G401 (cell line): ENCODE measurements at regions not wholly inside any gene's neighbourhood (a gene's known extent, or its start where the extent isn't known, plus 50 kb on each side); places are given as distances from the start of the nearest gene placed in this dataset.

ENCODE experiments used
- DNase-seq: peaks from one replicate; pipeline ENCODE4 v3.0.0-alpha.2; 2015; ENCODE audit warnings: low spot score
- in situ Hi-C: cut with HindIII; loops from 2 replicates; pipeline ENCODE4 v1.10.0; 2016; ENCODE audit warnings: low sequenced_read_pairs, mixed read lengths

DNA sequence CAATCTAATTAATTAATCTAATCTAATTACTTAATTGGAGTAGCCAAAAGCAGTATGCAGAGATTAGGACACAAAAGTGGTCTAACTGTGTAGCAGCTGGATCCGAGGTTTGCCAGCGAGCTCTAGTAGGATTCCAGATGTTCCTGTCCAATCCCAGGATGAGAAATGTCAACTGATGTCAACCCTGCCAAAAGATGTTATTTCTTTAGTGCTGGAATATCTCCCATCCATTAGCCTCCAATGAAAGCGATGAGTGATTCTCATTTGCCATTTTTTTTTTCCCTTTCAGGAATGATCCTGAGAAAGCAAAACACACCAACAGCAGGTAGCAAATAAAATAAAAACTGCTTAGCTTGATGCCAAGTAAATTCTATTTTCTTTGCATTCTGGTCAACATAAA, 372.9 kb downstream of the STIM2 start:
- in situ Hi-C loops: no loop called here

DNA sequence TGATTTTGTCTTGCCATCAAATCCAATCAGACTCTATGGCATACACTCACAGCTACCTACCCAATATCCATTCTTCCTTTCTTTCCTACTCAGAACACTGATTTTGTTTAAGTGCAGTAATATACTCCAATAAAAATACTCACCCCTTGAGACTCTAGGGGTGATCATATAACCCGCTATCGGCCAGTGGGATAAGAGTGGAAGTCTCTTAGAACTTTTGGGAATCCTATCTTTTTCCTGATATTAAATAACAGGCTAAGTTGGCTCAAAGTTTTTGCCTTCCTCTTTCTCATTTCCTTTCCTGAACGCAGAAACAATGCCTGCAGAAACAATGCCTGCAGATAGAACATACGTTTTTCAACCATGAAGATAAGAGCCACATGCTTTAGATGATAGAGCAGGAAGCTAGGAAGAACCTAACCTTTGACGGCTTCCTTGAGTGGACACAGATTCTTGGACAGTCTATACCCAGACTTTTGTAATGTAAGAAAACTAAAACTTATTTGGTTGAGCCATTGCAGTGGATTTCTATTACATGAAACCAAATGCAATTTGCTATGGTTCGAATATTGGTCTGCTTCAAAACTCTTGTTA, 373.8 kb downstream of the STIM2 start:
- in situ Hi-C loops: no loop called here
- no peak for DNase-seq

More for the DNA sequence above, 372.9 kb downstream of the STIM2 start:
- DNase-seq: no peak

DNA sequence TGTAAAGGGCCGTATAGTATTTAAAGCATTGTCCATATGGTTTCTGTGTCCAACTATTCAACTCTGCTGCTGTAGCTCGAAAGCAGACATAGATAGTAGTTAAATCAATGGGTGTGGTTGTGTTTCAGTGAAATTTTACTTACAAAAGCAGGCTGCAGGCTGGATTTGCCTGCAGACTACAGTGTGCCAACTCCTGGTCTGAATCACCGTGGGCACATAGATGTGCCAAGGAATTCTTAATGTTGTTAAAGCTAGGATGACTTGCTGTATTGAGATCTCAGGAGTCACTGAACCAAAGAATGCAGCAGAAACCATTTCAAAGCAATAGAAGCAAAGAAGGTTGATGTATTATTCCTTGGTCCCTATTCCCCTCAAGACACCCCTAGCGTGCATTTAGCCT, 379.0 kb downstream of the STIM2 start:
- no peak for DNase-seq
- in situ Hi-C loops: no loop called here

DNA sequence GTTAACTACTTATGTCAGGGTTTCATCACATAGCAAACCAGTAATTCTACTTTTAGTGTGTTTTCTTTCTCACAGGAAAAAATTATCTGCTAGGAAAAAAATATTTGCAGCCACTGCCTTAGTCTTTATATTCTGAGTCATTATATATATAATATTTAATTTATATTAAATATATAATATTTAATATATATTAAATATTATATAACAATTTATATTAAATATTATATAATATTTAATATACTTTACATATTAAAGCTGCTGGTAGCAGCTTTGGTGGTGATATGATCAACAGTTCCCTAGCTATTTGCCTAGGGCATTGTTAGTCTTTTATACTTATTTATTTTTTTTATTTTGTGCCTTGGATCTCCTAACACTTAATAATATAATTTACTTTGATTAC, 381.6 kb downstream of the STIM2 start:
- in situ Hi-C loops: no loop called here
- DNase-seq: no peak

DNA sequence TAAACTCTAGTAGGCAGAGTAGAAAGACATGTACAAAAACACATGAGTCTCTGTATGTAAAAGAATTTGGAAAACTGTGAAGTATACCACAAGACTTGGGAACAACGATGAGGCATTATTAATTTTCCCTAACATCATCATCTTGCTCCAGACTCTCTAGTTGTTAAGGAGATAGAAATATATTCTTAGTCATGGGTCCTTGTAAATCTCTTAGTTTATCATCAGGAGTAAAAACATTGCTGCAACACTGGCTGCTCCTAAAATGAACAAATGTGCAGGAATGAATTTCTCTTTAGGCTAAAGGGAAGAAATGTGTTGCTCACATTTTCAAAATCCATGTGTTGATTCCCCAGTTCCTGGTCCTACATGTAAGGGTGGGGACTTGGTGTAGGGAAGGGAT, 384.6 kb downstream of the STIM2 start:
- no peak for DNase-seq
- in situ Hi-C loops: no loop called here

DNA sequence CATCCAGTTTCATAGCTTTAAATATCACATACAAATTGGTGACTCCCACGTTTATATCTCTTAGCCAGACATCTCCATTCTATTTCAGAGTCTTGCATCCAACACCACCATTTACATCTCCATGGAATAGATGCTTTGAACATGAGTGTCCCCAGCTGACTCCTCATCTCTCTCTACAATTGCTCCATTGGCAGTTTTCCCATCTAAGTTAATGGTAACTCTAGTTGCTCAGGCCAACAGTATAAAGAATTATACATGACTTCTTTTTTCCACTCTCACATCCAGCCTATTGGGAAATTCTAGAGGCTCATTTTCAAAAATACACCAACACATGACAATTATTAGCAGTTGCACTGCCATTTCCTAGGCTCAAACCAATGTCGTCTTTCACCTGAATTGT, 388.2 kb downstream of the STIM2 start:
- in situ Hi-C loops: no loop called here
- no peak for DNase-seq

DNA sequence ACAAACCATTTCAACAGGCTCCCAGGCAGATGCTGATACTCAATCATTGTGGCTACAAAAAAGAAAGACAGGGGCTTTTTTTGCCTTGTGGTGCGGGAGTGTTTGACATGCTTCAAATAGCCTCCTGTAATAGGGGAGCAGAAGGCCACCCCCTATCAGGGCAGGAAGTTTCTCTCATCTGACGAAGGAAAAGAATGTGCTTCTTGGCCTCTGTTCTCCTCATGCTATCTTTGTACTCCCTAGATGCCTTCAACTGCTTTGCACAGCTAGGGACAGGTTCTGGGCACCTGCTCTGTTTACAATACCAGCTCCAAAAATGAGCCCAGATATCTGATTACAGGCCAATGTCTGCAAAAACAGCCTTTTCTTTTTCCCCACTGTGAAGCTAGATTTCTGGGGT, 391.1 kb downstream of the STIM2 start:
- no peak for DNase-seq
- in situ Hi-C loops: no loop called here

DNA sequence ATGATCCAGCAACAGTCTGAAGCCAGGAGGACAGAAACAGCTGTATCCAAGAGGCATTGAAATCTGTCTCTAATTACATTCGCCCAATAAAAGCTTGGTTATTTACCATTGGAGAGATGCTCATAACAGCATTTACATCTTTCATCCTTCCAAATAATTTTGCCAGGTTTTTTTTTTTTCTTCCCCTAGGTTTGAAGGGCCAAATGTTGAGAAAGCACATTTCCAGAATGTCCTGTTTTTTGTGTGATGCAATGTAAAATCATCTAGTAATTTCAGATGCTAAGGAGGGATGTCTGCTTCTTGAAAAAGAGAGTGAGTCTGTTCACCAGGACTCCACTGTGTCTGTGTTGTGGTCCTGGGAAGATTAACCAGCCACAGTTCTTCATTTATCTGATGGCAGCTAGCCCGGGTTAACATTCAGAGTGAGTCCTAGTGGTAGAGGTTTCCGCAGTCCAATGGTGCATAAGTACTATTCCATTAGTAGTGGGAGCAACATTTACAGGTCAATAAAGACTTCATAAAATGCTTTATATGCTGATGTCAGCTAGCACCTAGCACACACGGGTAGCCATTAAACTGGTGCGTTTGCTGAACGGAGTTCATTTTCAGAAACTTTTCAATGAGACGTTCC, 406.8 kb downstream of the STIM2 start:
- in situ Hi-C loops: no loop called here

DNA sequence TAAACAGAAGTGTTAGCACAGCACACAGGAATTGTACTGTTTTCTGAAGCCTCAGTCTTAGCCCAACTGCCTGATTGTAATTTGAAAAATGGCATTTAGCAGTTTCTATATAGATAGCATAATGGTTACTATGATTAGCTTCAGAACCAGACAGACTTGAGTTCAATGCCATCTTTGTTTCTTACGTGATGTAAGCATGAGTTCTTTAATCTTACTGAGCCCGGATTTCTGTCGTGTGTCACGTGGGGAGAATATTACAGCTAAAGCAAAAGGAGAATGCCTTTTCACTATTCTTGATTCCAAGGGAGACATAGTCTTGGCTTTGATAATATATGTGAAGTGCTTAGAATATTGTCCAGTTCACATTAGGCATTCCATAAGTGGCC, 407.3 kb downstream of the STIM2 start:
- DNase-seq: no peak
- in situ Hi-C loops: no loop called here

More for the DNA sequence above, 406.8 kb downstream of the STIM2 start:
- no peak for DNase-seq

DNA sequence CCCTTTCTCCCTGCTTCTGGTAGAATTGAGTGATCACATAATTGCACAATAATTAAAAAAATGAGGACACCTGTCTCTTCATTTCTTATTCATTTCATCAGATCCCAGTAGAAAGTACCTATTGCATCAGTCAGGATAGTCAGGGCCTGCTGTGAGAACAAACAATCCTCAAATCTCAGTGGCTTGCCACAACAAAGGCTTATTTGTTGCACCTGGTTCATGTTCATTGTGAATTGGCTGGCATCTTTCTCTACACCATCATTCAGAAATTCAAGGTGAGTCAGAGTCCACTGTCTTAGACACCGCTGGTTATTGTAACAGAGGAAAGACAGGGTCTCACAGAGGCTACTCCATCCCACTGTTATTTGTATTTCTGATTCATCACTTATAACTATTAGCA, 409.8 kb downstream of the STIM2 start:
- in situ Hi-C loops: no loop called here
- DNase-seq: no peak

DNA sequence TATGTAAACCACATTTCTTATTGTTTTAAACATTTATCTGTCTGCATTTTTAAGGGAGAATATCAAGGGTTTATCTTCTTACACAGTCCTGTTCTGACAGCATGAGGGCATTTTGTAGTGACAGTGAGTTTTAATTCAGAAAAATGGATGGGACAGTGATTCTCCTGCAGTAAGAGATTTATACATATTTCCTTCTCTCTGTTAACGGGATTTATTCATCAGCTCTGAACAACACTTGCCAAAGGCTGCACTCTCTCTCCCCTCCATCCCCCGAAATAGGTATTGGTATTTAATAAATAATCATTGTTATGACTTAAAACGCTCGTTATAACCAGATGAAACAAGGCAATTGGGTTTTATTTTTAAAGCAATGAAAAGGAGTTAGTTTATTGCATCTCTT, 410.9 kb downstream of the STIM2 start:
- in situ Hi-C loops: no loop called here
- DNase-seq: no peak

DNA sequence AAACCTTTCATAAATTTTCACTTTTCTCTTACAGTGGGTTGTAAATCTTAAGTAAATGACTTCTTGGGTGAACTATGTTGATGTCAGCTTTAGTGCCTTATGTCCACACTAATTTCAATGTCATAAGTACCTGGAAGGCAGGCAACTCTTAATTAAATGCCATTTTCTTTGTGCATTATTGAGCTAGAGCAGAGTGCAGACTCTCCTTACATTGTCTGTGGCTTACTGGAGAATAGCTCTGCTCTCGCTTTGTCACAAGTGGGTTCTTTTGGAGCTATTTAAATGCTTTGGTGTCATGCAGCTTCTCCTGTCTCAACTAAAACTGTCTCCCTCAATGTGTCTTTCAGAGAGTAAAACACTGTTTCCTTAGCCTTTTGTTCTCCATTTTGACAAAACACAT, 411.6 kb downstream of the STIM2 start:
- no peak for DNase-seq
- in situ Hi-C loops: no loop called here

DNA sequence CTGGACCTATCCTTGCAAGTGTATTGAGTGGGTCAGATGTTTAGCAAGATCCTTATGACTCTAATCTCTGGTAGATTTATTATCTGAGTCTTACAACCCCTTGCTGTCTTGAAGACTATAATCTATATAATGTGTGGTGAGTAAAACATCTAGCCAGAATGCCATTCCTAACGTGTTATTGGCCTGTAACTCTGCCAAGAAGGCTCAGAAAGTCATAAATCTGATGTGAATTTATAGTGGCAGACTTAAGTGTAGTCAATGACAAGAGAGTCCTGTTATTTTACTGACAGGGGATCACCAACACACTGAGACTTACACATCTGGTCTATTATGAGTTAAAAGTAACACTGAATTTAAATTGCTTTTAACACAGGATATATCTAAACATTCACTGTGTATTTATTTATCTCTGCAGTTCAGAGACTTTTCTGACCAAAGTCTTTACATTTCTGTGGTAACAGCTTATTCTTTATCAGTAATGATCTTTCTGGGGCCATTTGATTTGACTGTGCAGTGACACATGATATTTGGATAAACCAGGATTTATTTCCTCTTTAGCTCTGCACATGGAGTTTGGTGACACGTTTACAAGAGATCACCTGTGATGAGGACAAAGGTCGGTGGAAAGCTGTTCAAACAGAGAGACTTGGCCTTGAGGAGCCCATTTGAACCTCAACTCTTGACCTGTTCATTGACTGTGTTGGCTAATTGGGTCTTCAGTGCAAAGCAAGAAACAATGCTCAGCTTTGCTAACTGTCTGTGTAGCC, 415.8 kb downstream of the STIM2 start:
- in situ Hi-C loops: no loop called here
- no peak for DNase-seq

DNA sequence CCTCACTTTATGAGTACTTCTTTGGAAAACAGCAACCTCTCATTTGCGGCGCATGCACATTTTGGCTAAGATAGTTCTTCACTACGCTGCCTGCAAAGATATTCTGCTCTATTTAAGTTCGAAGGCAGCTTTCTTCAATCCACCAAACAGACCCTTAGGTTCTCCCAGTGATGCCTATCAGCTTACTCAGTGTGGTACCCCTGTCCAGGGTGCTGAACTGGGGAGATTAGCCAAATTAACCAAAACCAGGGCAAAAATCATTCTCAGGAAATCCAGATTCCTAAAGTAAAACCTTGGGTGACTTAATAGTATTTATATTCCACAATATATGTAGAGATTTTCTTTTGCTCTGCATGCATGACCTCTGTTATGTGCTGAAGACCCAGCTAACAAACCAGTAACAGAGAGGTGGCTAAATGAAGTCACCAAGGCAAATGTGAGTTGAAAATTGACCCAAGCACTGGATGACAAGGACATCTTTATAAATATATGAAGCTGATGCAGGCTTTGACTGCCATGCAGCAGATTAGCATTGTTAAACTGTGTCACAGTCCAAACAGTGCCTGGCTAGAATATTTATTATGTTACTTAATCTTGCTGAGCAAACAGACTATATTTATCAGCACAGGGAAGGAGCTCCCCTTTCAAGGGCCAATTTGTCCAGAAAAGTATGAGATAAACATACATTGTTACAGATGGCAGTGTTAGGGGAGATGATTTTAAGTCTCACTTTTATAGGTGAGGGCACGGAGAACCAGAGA, 418.2 kb downstream of the STIM2 start:
- in situ Hi-C loops: no loop called here
- no peak for DNase-seq

DNA sequence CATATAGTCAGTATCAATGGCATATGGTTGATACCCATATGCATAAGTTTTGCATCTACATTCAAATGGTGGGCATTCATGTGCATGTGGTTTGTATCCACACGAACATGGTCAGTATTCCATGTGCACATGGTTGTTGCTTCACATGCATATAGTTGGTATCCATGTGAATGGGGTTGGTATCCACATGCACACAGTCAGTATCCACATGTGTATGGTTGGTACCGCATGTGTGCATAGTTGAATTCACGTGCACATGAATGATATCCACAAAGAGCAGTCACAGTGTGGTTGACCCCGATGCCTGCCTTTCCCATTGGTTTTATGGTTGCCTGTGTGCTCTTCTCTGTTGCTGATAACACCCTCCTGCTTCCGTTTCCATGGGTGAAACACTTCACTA, 427.9 kb downstream of the STIM2 start:
- DNase-seq: no peak
- in situ Hi-C loops: no loop called here

DNA sequence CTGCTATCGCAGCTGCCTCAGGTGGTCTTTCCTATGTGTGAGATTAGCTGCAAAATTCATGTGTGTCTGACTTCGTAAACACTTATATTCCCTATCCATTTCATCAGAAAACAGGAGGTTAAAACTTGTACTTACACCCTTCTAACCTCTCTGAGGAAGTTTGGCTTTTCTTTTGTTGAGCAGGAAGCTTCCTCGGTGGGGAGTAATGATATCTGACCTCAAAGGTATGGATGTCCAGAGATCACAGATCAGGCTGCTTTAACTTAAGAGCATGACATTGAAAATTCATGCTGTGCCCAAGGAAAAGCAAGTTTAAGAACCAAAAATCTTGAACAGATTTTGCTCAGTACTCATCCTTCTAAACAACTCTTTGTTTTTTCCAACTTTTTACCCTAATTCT, 429.1 kb downstream of the STIM2 start:
- DNase-seq: no peak
- in situ Hi-C loops: no loop called here

DNA sequence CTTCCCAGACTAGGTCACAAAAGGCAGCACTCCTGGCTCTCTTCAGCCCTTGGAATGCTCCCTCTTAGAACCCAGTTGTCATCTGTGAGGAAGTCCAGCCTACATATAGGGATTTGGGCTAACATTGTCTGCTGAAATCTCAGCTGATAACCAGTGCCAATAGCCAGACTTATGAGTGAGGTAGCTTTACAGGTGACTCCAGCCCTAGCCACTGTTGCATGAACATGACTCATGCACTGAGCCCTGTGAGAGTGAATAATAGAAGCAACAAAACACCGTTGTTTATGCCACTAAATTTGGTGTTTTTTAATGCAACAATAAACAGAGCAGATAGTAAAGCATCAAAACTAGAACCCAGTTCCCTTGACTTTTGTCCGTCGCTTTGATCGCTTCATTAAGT, 433.2 kb downstream of the STIM2 start:
- in situ Hi-C loops: no loop called here
- no peak for DNase-seq

DNA sequence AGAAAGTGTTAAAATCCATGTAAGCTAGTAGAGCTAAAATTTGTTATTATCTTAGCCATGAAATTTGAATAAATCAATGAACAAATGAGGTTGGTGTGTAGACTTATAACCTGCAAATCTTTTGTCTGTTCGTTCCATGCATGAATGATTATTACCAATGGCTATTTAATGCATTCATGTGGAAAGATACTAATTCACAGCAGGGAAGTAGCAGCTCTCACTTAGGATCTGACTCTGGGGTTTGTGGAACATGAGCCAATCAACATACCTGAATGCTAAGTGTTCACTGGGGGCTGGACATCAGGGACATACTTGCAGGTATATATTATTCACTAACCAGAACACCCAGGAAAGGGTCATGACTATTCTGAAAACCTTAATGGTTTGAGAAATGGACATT, 444.1 kb downstream of the STIM2 start:
- in situ Hi-C loops: no loop called here
- DNase-seq: no peak

DNA sequence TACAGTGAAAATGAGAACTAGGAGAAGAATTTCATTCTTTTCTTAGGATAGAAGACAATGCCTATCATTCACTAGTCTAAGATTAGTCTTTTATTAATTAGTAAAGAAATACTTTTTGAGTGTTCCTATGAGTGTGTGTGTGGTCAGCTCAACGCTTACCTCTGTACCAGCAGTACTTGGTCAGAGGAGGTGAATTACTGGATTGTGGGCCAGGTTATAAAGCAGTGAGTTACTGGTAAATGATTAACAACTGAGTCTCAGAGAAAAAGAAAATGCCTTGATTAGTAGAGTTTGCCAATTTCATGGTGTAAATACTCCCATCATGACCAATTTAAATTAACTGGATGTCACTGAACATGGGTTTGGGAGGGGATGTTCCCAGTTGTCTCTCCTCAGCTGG, 444.6 kb downstream of the STIM2 start:
- in situ Hi-C loops: no loop called here
- no peak for DNase-seq

DNA sequence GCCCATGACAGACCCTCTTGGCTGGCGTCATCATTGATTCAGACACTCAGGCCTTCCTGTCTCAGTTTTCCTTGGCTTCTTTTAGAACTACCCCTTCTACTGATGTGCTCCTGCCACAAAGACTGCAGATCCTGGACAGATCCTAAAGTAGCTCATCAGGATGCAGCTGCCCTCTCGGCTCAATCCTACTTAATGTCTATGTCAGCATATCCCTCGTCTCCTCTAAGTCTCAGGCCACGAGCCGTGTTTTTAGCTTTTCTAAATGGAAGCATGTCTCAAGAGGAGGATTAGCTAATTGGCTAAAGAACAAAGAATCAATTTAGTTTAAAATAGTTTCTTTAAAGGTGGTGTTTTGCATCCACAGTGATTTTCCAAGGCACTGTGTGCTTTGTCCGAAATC, 447.7 kb downstream of the STIM2 start:
- no peak for DNase-seq
- in situ Hi-C loops: no loop called here
